ENCODE measurements at regions not wholly inside any gene's neighbourhood (a gene's known extent, or its start where the extent isn't known, plus 50 kb on each side); places are given as distances from the start of the nearest gene placed in this dataset.

- TF ChIP-seq CTCF (IDR thresholded peaks at IDR 0.05): no peak
- no peak for TF ChIP-seq ZFX (IDR thresholded peaks at IDR 0.05; ENCODE audit: borderline replicate concordance)
These were observed 658.5 kb upstream of the ADGRL2 start for GRCh38 chr1:81142099-81142826.
